ENCODE measurements at regions not wholly inside any gene's neighbourhood (a gene's known extent, or its start where the extent isn't known, plus 50 kb on each side); places are given as distances from the start of the nearest gene placed in this dataset.

DNA sequence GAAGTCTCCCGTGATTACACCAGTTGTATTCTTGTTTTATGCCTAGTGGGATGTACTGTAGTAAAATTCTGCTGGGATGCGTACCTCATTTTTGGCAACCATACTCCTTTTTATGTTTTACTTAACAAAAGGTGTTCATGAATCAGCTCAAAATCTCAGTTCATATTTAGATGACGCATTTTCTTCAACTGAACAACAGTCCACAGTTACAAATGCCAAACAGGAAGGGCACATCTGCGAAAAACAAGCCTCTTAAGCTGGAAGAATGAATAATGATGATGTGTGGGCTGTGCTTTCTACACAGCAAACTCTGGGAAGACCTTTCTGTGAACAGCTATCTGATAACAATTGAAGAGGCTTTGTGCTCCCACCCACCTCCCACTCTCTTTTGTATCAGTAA lies 68.4 kb upstream of the NRBF2 start:
- Histone ChIP-seq H3K36me3 (ENCODE audit: control insufficient read depth in 2 of 2, extremely low read depth in 1 of 2, insufficient read depth in 2 of 2, low read length in 2 of 2) (no peaks in the 10 kb centered on the region), H3K27me3 (ENCODE audit: control insufficient read depth in 2 of 2, insufficient read depth in 2 of 2, low read length in 2 of 2) (no peaks in the 10 kb centered on the region), H4K20me1 (replicated peaks; ENCODE audit: control insufficient read depth, extremely low read depth, insufficient read depth, low read length) (no peaks in the 10 kb centered on the region), H3K79me2 (ENCODE audit: control insufficient read depth, insufficient read depth, low read length) (no peaks in the 10 kb centered on the region), H3K9me3 (replicated peaks; ENCODE audit: control insufficient read depth, insufficient read depth, low read length) (no peaks in the 10 kb centered on the region), H3K9me1 (replicated peaks; ENCODE audit: control insufficient read depth, extremely low read depth, insufficient read depth, low read length) (no peaks in the 10 kb centered on the region), H3K4me2 (ENCODE audit: insufficient read depth, low read length) (no peak overlapping the region), H3K4me3 (replicated peaks in 1 of 3; ENCODE audit: insufficient read depth in 1 of 3, low read depth in 1 of 3, low read length in 3 of 3) (no peak overlapping the region), H2AFZ (ENCODE audit: low read depth, low read length) (no peak overlapping the region), H3K4me1 (ENCODE audit: control insufficient read depth, extremely low read depth, insufficient read depth, low read length) (no peaks in the 10 kb centered on the region), H3K27ac (ENCODE audit: insufficient read depth, low read depth, low read length) (no peak overlapping the region), H3K9ac (replicated peaks; ENCODE audit: extremely low read depth, insufficient read depth, low read length) (no peak overlapping the region)
- CTCF ChIA-PET, result interaction anchor here (0.8 to 1.4 kb wide), 4 partner anchors 12 to 573 kb away, joined by 3 to 4 read pairs (median 4); no protein-coding TSS in a partner anchor
- FAIRE-seq (no peak), DNase-seq (ENCODE audit: low read depth, low spot score) (no peak)
- BruUV-seq (replicated peaks), result no TSS peak
- dilution Hi-C loops (cut with MboI; ENCODE audit: extremely low pct_ligation_motif_present, low sequenced_read_pairs), result no loop called here
- intact Hi-C loops (cut with micrococcal nuclease), result no loop called here
- POLR2A ChIA-PET, result no interaction called here
- TF ChIP-seq, protein P1, sequence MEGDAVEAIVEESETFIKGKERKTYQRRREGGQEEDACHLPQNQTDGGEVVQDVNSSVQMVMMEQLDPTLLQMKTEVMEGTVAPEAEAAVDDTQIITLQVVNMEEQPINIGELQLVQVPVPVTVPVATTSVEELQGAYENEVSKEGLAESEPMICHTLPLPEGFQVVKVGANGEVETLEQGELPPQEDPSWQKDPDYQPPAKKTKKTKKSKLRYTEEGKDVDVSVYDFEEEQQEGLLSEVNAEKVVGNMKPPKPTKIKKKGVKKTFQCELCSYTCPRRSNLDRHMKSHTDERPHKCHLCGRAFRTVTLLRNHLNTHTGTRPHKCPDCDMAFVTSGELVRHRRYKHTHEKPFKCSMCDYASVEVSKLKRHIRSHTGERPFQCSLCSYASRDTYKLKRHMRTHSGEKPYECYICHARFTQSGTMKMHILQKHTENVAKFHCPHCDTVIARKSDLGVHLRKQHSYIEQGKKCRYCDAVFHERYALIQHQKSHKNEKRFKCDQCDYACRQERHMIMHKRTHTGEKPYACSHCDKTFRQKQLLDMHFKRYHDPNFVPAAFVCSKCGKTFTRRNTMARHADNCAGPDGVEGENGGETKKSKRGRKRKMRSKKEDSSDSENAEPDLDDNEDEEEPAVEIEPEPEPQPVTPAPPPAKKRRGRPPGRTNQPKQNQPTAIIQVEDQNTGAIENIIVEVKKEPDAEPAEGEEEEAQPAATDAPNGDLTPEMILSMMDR (IDR thresholded peaks at IDR 0.05; ENCODE audit: extremely low read depth in 1 of 2, insufficient read depth in 1 of 2, low read depth in 1 of 2, low read length in 2 of 2), result no peak

DNA sequence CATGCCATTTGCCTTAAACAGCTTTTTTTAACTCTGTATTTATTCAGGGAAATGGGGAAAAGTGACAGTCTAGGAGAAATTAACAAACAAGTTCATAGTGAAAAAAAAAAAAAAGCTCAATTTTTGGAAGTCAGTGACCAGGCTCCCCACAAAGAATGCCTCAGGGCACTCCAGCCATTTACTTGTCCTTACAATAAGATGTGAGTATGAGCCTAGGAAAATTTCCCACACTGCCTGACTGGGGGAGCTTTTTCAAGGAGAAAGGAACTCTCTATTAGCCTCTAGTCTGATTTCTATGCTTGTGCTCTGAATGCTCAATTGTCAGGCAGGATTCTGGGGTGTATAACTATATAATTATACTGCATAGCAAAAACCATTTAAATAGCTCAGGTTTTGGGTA lies 74.9 kb upstream of the NRBF2 start:
- CTCF ChIA-PET, result interaction anchor here (0.7 to 1.0 kb wide), 2 partner anchors 26 to 58 kb away, joined by 3 to 4 read pairs; no protein-coding TSS in a partner anchor
- no TSS peak for BruUV-seq (replicated peaks)

More for the DNA sequence above, 74.9 kb upstream of the NRBF2 start:
- no peak overlapping the region for H3K4me2 ChIP-seq (ENCODE audit: insufficient read depth, low read length)
- H3K4me1 ChIP-seq (ENCODE audit: control insufficient read depth, extremely low read depth, insufficient read depth, low read length), result no peaks in the 10 kb centered on the region
- POLR2A ChIA-PET, result interaction anchor here (0.7 kb wide), 2 partner anchors 387 to 494 kb away, joined by 3 to 4 read pairs; no protein-coding TSS in a partner anchor
- dilution Hi-C loops (cut with MboI; ENCODE audit: extremely low pct_ligation_motif_present, low sequenced_read_pairs), result no loop called here
- no peak for DNase-seq (ENCODE audit: low read depth, low spot score)
- no peak overlapping the region for H3K9ac ChIP-seq (replicated peaks; ENCODE audit: extremely low read depth, insufficient read depth, low read length)
- intact Hi-C loops (cut with micrococcal nuclease), result no loop called here
- H3K36me3 ChIP-seq (ENCODE audit: control insufficient read depth in 2 of 2, extremely low read depth in 1 of 2, insufficient read depth in 2 of 2, low read length in 2 of 2), result no peaks in the 10 kb centered on the region
- H3K9me1 ChIP-seq (replicated peaks; ENCODE audit: control insufficient read depth, extremely low read depth, insufficient read depth, low read length), result no peaks in the 10 kb centered on the region
- no peak overlapping the region for H3K27ac ChIP-seq (ENCODE audit: insufficient read depth, low read depth, low read length)
- TF ChIP-seq, protein P1 (IDR thresholded peaks at IDR 0.05; ENCODE audit: extremely low read depth in 1 of 2, insufficient read depth in 1 of 2, low read depth in 1 of 2, low read length in 2 of 2), result no peak
- TF ChIP-seq MYC (IDR thresholded peaks at IDR 0.05; ENCODE audit: low read depth, low read length) (no peak), FOS (IDR thresholded peaks at IDR 0.05; ENCODE audit: borderline replicate concordance, insufficient read depth, low read length) (no peak), POLR2A (IDR thresholded peaks at IDR 0.05; ENCODE audit: low read depth, low read length) (no peak), EZH2 (IDR thresholded peaks at IDR 0.05; ENCODE audit: borderline replicate concordance, low read depth, low read length, severe bottlenecking) (no peak), JUN (IDR thresholded peaks at IDR 0.05; ENCODE audit: borderline replicate concordance, insufficient read depth, insufficient read length, low read depth) (no peak), GATA2 (IDR thresholded peaks at IDR 0.05; ENCODE audit: insufficient read depth, insufficient read length, low read depth, low read length) (no peak)
- TF ChIP-seq, protein P2, sequence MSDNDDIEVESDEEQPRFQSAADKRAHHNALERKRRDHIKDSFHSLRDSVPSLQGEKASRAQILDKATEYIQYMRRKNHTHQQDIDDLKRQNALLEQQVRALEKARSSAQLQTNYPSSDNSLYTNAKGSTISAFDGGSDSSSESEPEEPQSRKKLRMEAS (IDR thresholded peaks at IDR 0.05; ENCODE audit: insufficient read depth, insufficient read length), result no peak
- H4K20me1 ChIP-seq (replicated peaks; ENCODE audit: control insufficient read depth, extremely low read depth, insufficient read depth, low read length), result no peaks in the 10 kb centered on the region
- no peaks in the 10 kb centered on the region for H3K79me2 ChIP-seq (ENCODE audit: control insufficient read depth, insufficient read depth, low read length)
- no peaks in the 10 kb centered on the region for H3K27me3 ChIP-seq (ENCODE audit: control insufficient read depth in 2 of 2, insufficient read depth in 2 of 2, low read length in 2 of 2)
- no peaks in the 10 kb centered on the region for H3K9me3 ChIP-seq (replicated peaks; ENCODE audit: control insufficient read depth, insufficient read depth, low read length)
- H3K4me3 ChIP-seq (replicated peaks in 1 of 3; ENCODE audit: insufficient read depth in 1 of 3, low read depth in 1 of 3, low read length in 3 of 3), result no peak overlapping the region
- no peak for FAIRE-seq
- no peak overlapping the region for H2AFZ ChIP-seq (ENCODE audit: low read depth, low read length)

Measured in endothelial cell of umbilical vein (primary cell).